OCI-LY7 (cell line): ENCODE measurements at regions not wholly inside any gene's neighbourhood (a gene's known extent, or its start where the extent isn't known, plus 50 kb on each side); places are given as distances from the start of the nearest gene placed in this dataset.
A peak's percentile ranks its signal among the peaks of the same experiment; 100 is the strongest.
"Not testable (repeated sequence)": the region's sequence is repeated elsewhere in the genome, so short reads cannot be mapped to it uniquely, and the experiment has no call there.

ENCODE experiments used
- BruUV-seq: library from RNA; stranded (reverse); fragments of 400-500 nt; replicated peaks from 2 replicates; lab custom pipeline; 2021; lab: Mats Ljungman, UMichigan
- CTCF ChIA-PET: fragments of 300-600 bp; sonication (Branson Sonifier 250); formaldehyde crosslinking; loops from one replicate; lab custom pipeline; 2022; ENCODE audit warnings: antibody characterized with exemption; ENCODE audit not compliant: unreplicated experiment; lab: Charles Lee
- POLR2A ChIA-PET: fragments of 300-600 bp; sonication (Branson Sonifier 250); formaldehyde crosslinking; loops from one replicate; lab custom pipeline; 2022; ENCODE audit warnings: antibody characterized with exemption; lab: Charles Lee
- DNase-seq: peaks from one replicate; pipeline ENCODE4 v3.0.0-alpha.2; 2015; ENCODE audit warnings: low spot score
- H2AFZ ChIP-seq: fragments of 200-600 bp; sonication (generic), shearing (Covaris generic); 2 replicates; pipeline ENCODE4 v1.6.1; 2014; ENCODE audit warnings: mild to moderate bottlenecking, antibody characterized with exemption, low read length, moderate library complexity
- H3K27ac ChIP-seq: fragments of 200-600 bp; sonication (generic); 2 replicates; pipeline ENCODE4 v1.5.1; 2014; ENCODE audit warnings: mixed run types, low read depth, mild to moderate bottlenecking, moderate library complexity, low read length, inconsistent platforms; ENCODE audit not compliant: poor library complexity, severe bottlenecking
- H3K36me3 ChIP-seq: fragments of 200-600 bp; sonication (generic); 2 replicates; pipeline ENCODE4 v1.6.1; 2014; ENCODE audit warnings: mild to moderate bottlenecking, antibody characterized with exemption, low read length, moderate library complexity, mixed read lengths; ENCODE audit not compliant: insufficient read depth
- H3K4me1 ChIP-seq: fragments of 200-600 bp; sonication (generic); 2 replicates; pipeline ENCODE4 v1.5.1; 2014; ENCODE audit warnings: mild to moderate bottlenecking, low read length; ENCODE audit not compliant: insufficient read depth, poor library complexity, severe bottlenecking
- H3K4me2 ChIP-seq: fragments of 200-600 bp; sonication (generic); 2 replicates; pipeline ENCODE4 v1.6.1; 2014; ENCODE audit warnings: mild to moderate bottlenecking, low read length
- H3K4me3 ChIP-seq: fragments of 200-600 bp; sonication (generic); 2 replicates; pipeline ENCODE4 v1.5.1; 2014; ENCODE audit warnings: mild to moderate bottlenecking, low read depth, low read length; ENCODE audit not compliant: poor library complexity, severe bottlenecking
- H3K79me2 ChIP-seq: fragments of 200-600 bp; sonication (generic); 2 replicates; pipeline ENCODE4 v1.6.1; 2016; ENCODE audit warnings: low read depth, mild to moderate bottlenecking, low read length, moderate library complexity, mixed read lengths; ENCODE audit not compliant: insufficient read depth
- H3K9me2 ChIP-seq: fragments of 200-600 bp; sonication (generic); 2 replicates; pipeline ENCODE4 v1.6.1; 2016; ENCODE audit warnings: mild to moderate bottlenecking, low read length, mixed read lengths; ENCODE audit not compliant: insufficient read depth
- H3K9me3 ChIP-seq: fragments of 200-600 bp; sonication (generic); 2 replicates; pipeline ENCODE4 v1.6.1; 2014; ENCODE audit warnings: mild to moderate bottlenecking, mixed run types, low read length, mixed read lengths
- H4K20me1 ChIP-seq: fragments of 200-600 bp; sonication (generic); 2 replicates; pipeline ENCODE4 v1.6.1; 2014; ENCODE audit warnings: mild to moderate bottlenecking, antibody characterized with exemption, low read length, moderate library complexity, mixed read lengths; ENCODE audit not compliant: insufficient read depth
- intact Hi-C: fragments of 100-400 bp; cut with micrococcal nuclease; formaldehyde crosslinking; loops from one replicate; pipeline ENCODE4 v1.10.0; 2022; ENCODE audit not compliant: unreplicated experiment

DNA sequence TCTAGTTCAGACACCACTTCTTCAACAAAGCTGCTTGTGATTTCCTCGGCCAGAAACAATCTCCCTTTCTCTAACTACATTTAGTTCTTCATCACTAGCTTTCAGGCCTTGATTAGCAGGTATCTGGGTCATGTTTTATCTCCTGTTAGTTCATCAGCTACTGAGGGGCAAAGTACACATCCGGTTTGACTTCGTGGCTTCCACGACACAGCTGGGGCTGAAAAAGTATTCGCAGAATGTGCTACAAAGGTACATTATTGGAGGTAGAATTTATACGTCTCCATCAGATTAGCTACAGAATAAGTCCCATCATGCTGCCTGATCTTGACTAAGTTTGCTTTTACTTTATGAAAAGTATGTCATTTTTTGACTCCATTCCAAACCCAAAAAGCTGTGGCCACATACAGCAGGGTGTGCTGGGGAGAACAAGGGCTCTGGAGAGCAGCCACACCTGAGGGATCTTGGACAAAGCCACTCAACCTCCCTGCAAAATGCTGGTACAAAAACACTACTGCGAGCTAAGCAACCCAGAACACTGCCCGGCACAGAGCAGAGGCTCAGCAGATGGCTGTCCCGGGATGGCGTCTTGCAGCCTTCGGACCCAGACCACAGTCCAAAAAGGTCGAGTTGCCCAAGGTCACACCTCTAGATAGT lies 158.9 kb upstream of the PRKX start:
- intact Hi-C loops, H3K36me3 ChIP-seq, H3K4me1 ChIP-seq, POLR2A ChIA-PET, H4K20me1 ChIP-seq, DNase-seq, H3K27ac ChIP-seq, H2AFZ ChIP-seq, H3K4me3 ChIP-seq, H3K9me3 ChIP-seq, BruUV-seq, H3K4me2 ChIP-seq, H3K79me2 ChIP-seq, CTCF ChIA-PET, H3K9me2 ChIP-seq: not testable (repeated sequence)

DNA sequence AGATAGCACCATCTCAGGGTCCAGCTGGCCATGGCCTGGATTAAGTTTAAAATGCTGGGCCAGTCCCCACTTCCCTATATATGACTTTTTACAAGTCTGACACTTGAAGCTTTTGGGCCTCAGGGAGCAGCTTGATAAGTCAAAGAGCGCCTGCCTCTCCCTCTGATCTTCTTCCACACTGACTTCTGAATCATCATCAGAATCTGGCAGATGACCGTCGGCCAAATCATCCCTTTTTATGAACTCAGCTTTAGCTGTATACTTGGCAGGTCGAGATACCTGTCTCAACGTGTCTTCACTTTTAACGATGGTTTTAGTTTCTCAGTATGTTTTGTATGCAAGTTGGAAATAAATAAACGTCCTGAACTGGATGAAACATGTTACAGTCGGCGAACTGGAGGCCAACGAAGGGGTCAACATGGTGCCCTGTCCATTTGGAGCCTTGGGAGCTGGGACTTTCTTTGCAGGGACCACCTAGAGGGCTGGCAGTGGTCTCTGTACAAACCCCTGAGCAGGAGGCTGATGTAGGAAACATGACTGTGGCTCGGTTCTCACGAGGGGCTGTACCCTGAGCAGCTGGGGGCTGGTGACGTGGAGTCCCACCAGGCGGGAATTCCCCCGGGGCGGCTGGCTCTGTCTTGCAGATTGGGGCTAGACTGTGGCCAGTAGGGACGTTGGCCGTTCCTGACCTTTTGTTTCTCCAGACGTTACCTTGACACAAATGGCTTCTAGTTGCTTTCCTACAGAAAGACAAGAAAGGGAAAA lies 153.8 kb upstream of the PRKX start:
- H4K20me1 ChIP-seq, CTCF ChIA-PET, H3K9me2 ChIP-seq, H3K4me3 ChIP-seq, POLR2A ChIA-PET, H3K79me2 ChIP-seq, H3K36me3 ChIP-seq, H3K4me2 ChIP-seq, H3K4me1 ChIP-seq, H3K27ac ChIP-seq, BruUV-seq, H3K9me3 ChIP-seq, H2AFZ ChIP-seq, DNase-seq, intact Hi-C loops: not testable (repeated sequence)

DNA sequence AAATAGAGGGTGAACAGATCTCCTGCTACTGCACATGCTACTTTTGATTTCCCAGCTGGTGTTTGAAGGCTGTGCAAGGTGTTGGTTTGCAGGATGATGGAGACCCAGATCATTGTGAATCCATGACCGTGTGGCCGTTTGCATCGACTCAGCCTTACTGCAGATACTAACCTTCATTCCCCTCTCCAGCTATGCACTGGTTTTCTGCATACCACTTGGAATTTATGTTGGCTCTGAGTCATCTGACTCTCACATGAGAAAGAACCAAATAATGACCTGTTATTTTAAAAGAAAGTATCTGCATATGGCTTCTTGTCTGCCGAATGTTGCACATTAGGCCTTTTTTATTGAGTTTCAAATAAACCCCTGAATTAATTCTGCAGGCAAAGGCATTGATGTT lies 144.9 kb upstream of the PRKX start:
- H3K36me3 ChIP-seq, H3K9me2 ChIP-seq, H3K4me3 ChIP-seq, intact Hi-C loops, CTCF ChIA-PET, H3K4me2 ChIP-seq, H3K9me3 ChIP-seq, H2AFZ ChIP-seq, H3K4me1 ChIP-seq, DNase-seq, H3K79me2 ChIP-seq, H3K27ac ChIP-seq, POLR2A ChIA-PET, BruUV-seq, H4K20me1 ChIP-seq: not testable (repeated sequence)

DNA sequence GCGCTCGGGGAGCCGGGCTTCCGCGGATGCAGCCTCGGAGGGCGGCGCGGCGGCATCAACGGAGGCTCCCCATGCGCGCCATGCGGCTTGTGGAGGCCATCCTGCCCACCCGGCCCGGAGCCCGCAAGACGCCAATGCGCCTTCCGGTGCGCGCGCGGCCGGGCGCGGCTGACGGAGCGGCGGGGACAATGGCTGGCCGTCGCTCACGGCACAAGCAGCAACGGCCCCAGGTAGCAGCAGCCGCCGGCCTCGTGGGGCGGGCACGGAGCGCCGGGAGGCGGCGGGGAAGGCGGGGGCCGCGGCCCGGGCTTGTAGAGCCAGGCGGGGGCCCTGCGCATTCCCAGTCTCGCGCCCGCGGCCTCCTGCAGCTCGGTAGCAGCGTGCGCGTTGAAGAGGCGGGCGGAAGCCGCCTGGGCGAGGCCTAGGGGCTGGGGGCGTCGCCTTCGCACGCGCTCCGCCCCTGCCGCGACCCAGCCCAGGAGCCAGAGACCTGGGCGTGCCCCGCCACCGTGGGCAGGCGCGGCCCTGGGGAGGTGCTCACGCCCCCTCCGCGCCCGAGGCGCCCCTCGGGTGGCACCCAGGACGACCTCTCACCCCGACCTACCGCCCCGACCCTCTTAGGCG lies 130.2 kb upstream of the PRKX start:
- BruUV-seq, intact Hi-C loops, H3K4me1 ChIP-seq, H2AFZ ChIP-seq, DNase-seq, H3K79me2 ChIP-seq, H3K36me3 ChIP-seq, H3K9me3 ChIP-seq, H3K4me3 ChIP-seq, POLR2A ChIA-PET, H4K20me1 ChIP-seq, H3K9me2 ChIP-seq, H3K4me2 ChIP-seq, CTCF ChIA-PET, H3K27ac ChIP-seq: not testable (repeated sequence)

DNA sequence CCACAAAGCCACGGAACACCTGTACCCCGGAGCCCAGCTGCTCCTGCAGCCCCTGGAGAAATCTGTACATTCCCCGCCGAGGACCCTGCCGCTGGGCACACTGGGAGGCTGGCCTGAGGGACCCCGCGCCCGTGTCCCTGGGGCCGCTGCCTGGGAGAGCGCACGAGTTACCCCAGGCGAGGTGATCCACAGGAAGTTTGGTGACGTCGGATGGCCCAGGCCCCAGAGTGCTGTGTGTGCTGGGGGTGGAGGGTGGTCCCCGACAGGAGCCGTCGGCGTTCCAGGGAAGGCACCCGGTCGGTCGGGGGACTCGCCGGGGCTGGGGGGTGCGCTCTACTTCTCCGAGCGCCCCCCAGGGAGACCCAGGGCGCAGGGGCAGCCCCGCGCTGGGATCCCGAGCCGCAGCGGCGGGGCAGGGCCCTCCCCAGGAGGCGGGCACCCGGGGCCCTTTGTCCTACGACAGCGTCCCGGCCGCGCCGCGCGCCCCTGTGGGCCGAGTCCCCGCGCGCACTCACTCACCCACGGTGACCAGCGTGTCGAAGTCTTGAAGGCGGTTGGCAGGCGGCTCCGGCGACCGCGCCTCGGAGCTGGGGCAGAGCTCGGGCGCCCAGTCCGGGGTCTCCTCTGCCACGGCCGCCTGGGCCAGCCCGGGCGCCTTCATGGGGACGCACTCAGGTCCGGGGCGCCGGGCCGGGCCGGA lies 129.5 kb upstream of the PRKX start:
- H3K27ac ChIP-seq, POLR2A ChIA-PET, H3K4me3 ChIP-seq, intact Hi-C loops, H3K9me3 ChIP-seq, H3K36me3 ChIP-seq, H3K4me1 ChIP-seq, BruUV-seq, H3K79me2 ChIP-seq, H3K9me2 ChIP-seq, CTCF ChIA-PET, H4K20me1 ChIP-seq, H2AFZ ChIP-seq, DNase-seq, H3K4me2 ChIP-seq: not testable (repeated sequence)

DNA sequence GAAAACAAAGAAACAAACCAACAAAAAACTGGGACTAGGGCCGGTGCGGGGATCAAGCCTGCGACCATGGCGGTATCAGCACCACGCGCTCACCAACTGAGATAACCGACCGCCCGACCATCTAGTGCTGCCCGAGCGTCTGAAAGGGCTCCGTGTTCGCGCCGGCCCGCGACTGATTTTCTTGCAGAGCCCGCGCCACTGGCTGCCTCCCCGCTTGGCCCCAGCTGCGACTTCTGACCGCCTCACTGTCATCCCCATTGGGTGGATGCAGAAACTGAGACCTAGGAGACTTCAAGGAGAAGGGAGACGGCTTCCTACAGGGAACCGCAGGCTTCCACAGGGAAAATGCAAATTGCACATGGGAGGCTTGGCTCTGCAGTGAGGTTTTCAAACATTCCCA lies 125.3 kb upstream of the PRKX start:
- DNase-seq, H3K4me3 ChIP-seq, CTCF ChIA-PET, H3K9me3 ChIP-seq, H4K20me1 ChIP-seq, H2AFZ ChIP-seq, H3K9me2 ChIP-seq, H3K4me1 ChIP-seq, H3K27ac ChIP-seq, H3K79me2 ChIP-seq, intact Hi-C loops, H3K4me2 ChIP-seq, H3K36me3 ChIP-seq, POLR2A ChIA-PET: not testable (repeated sequence)
- BruUV-seq = TSS peak; percentile 70
